Chondrocyte (in vitro differentiated cells): ENCODE measurements at regions not wholly inside any gene's neighbourhood (a gene's known extent, or its start where the extent isn't known, plus 50 kb on each side); places are given as distances from the start of the nearest gene placed in this dataset.

ENCODE experiments used
- DNase-seq: peaks from one replicate; pipeline ENCODE4 v3.0.0; 2021; ENCODE audit warnings: mixed read lengths, low spot score
- H3K27ac Mint-ChIP-seq: one replicate; pipeline ENCODE4 v1.8.0; 2021; ENCODE audit warnings: mild to moderate bottlenecking, moderate library complexity, mixed read lengths; ENCODE audit not compliant: unreplicated experiment
- H3K27me3 Mint-ChIP-seq: 2 replicates; pipeline ENCODE4 v1.8.0; 2021; ENCODE audit warnings: low read depth, mixed read lengths
- H3K36me3 Mint-ChIP-seq: 2 replicates; pipeline ENCODE4 v1.8.0; 2021; ENCODE audit warnings: low read depth, mixed read lengths
- H3K4me1 Mint-ChIP-seq: 2 replicates; pipeline ENCODE4 v1.8.0; 2021; ENCODE audit warnings: low read depth, mild to moderate bottlenecking, mixed read lengths
- H3K4me3 Mint-ChIP-seq: one replicate; pipeline ENCODE4 v1.8.0; 2021; ENCODE audit warnings: mild to moderate bottlenecking, moderate library complexity, mixed read lengths; ENCODE audit not compliant: unreplicated experiment
- H3K9me3 Mint-ChIP-seq: 2 replicates; pipeline ENCODE4 v1.8.0; 2021; ENCODE audit warnings: low read depth, mixed read lengths
- TF ChIP-seq, protein P1 (sequence below): fragments of 200-600 bp; sonication (generic); IDR thresholded peaks from 2 replicates; pipeline ENCODE4 v1.5.0; 2021; ENCODE audit warnings: antibody characterized with exemption, mild to moderate bottlenecking, moderate library complexity

DNA sequence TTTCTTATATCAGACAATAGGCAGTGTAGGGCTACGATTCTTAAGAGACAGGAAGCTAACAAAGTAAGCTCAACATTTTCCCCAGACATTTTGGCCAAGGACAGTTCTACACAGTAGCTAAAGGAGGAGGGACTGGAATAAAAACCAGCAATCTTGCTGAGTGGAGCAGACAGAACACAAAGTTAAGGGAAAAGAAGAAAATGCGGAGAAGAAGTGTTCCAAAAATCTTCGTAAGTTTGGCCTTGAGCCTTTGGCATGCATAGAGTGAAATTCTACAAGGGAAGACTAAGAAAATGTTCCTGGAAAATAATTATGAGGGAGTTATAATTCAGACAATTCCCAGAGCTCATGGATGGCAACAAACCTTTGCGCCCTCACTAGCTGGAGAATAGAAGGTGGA lies 748.0 kb upstream of the CTNND2 start:
- Mint-ChIP-seq H3K4me1 (no peaks in the 10 kb centered on the region), H3K4me3 (no peak overlapping the region), H3K36me3 (no peaks in the 10 kb centered on the region), H3K27ac (no peak overlapping the region), H3K27me3 (peaks cover 7% of the 10 kb centered on the region), H3K9me3 (no peaks in the 10 kb centered on the region)
- no peak for DNase-seq
- TF ChIP-seq, protein P1, sequence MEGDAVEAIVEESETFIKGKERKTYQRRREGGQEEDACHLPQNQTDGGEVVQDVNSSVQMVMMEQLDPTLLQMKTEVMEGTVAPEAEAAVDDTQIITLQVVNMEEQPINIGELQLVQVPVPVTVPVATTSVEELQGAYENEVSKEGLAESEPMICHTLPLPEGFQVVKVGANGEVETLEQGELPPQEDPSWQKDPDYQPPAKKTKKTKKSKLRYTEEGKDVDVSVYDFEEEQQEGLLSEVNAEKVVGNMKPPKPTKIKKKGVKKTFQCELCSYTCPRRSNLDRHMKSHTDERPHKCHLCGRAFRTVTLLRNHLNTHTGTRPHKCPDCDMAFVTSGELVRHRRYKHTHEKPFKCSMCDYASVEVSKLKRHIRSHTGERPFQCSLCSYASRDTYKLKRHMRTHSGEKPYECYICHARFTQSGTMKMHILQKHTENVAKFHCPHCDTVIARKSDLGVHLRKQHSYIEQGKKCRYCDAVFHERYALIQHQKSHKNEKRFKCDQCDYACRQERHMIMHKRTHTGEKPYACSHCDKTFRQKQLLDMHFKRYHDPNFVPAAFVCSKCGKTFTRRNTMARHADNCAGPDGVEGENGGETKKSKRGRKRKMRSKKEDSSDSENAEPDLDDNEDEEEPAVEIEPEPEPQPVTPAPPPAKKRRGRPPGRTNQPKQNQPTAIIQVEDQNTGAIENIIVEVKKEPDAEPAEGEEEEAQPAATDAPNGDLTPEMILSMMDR: no peak

- Mint-ChIP-seq H3K4me3 (no peak overlapping the region), H3K4me1 (peaks cover 6% of the 10 kb centered on the region), H3K27me3 (peaks cover 7% of the 10 kb centered on the region), H3K36me3 (no peaks in the 10 kb centered on the region), H3K9me3 (no peaks in the 10 kb centered on the region), H3K27ac (no peak overlapping the region)
- DNase-seq: no peak
- TF ChIP-seq, protein P1: no peak
These were observed 744.3 kb upstream of the CTNND2 start for GRCh38 chr5:12648558-12648957.

- DNase-seq: no peak
- Mint-ChIP-seq H3K4me1 (peaks cover 8% of the 10 kb centered on the region), H3K36me3 (no peaks in the 10 kb centered on the region), H3K4me3 (no peak overlapping the region), H3K9me3 (no peaks in the 10 kb centered on the region), H3K27me3 (peaks cover 7% of the 10 kb centered on the region), H3K27ac (no peak overlapping the region)
- TF ChIP-seq, protein P1: no peak
These were observed 743.4 kb upstream of the CTNND2 start for GRCh38 chr5:12647613-12648012.

DNA sequence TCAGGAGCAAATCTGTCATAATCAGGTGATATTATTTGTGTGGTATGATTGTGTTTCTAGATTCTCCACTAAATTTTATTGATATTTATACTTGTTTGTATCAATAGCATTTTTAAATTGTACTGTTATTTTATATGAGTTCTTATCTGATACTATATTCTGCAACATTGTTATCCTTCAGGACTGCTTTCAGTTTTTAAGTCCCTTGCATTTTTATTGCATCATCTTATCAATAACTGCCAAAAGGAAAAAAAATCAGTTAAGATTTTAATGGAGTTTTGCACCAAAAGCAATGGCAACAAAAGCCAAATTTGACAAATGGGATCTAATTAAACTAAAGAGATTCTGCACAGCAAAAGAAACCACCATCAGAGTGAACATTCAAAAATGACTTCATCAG lies 741.3 kb upstream of the CTNND2 start:
- Mint-ChIP-seq H3K36me3 (no peaks in the 10 kb centered on the region), H3K9me3 (no peaks in the 10 kb centered on the region), H3K27ac (no peak overlapping the region), H3K4me3 (no peak overlapping the region), H3K4me1 (peaks cover 8% of the 10 kb centered on the region), H3K27me3 (peaks cover 2% of the 10 kb centered on the region)
- TF ChIP-seq, protein P1: no peak
- DNase-seq: no peak

GRCh38 chr5:12636209-12636608 lies 732.0 kb upstream of the CTNND2 start:
- Mint-ChIP-seq H3K27me3 (peaks cover 7% of the 10 kb centered on the region), H3K27ac (no peak overlapping the region), H3K9me3 (no peaks in the 10 kb centered on the region), H3K4me1 (no peaks in the 10 kb centered on the region), H3K4me3 (no peak overlapping the region), H3K36me3 (no peaks in the 10 kb centered on the region)
- TF ChIP-seq, protein P1: no peak
- DNase-seq: no peak
